Liver (tissue), 8 donors: ENCODE measurements at regions not wholly inside any gene's neighbourhood (a gene's known extent, or its start where the extent isn't known, plus 50 kb on each side); places are given as distances from the start of the nearest gene placed in this dataset.

Experiments
- DNase-seq: peaks from one replicate; pipeline ENCODE4 v3.0.0-alpha.2; 2017; ENCODE audit warnings: low spot score
- H3K27ac ChIP-seq, 2 donors: one replicate each; pipeline ENCODE4 v1.7.0; 2013; ENCODE audit warnings: inconsistent platforms in 2 of 2, low read length in 2 of 2, control low read depth in 1 of 2, low read depth in 1 of 2, mild to moderate bottlenecking in 1 of 2
- H3K27me3 ChIP-seq, 4 donors: one replicate each; pipeline versions ENCODE4 v1.6.1 to v1.7.0; 2013; ENCODE audit warnings: low read length in 3 of 4, inconsistent platforms in 1 of 4, mild to moderate bottlenecking in 1 of 4, moderate library complexity in 1 of 4; ENCODE audit not compliant: control insufficient read depth in 4 of 4, insufficient read depth in 4 of 4
- H3K36me3 ChIP-seq, 4 donors: one replicate each; pipeline versions ENCODE4 v1.6.1 to v1.7.0; 2013; ENCODE audit warnings: low read length in 3 of 4, mild to moderate bottlenecking in 3 of 4, low read depth in 1 of 4, moderate library complexity in 1 of 4; ENCODE audit not compliant: control insufficient read depth in 4 of 4, insufficient read depth in 3 of 4
- H3K4me1 ChIP-seq, 4 donors: one replicate each; pipeline versions ENCODE4 v1.6.1 to v1.7.0; 2013; ENCODE audit warnings: low read length in 3 of 4, mild to moderate bottlenecking in 3 of 4, moderate library complexity in 1 of 4; ENCODE audit not compliant: control insufficient read depth in 4 of 4, insufficient read depth in 4 of 4
- H3K4me3 ChIP-seq, 3 donors: one replicate each; pipeline versions ENCODE4 v1.6.1 to v1.7.0; 2013; ENCODE audit warnings: low read length in 3 of 3, control low read depth in 1 of 3, low read depth in 1 of 3, mild to moderate bottlenecking in 1 of 3
- H3K9ac ChIP-seq, 2 donors: one replicate each; pipeline ENCODE4 v1.7.0; 2013; ENCODE audit warnings: low read length in 2 of 2, mild to moderate bottlenecking in 2 of 2, moderate library complexity in 2 of 2, control low read depth in 1 of 2, low read depth in 1 of 2
- H3K9me3 ChIP-seq, 4 donors: one replicate each; pipeline versions ENCODE4 v1.6.1 to v1.7.0; 2013; ENCODE audit warnings: low read length in 3 of 4; ENCODE audit not compliant: control insufficient read depth in 4 of 4
- EGR1 ChIP-seq, 2 donors: IDR thresholded peaks; 2 replicates each; pipeline ENCODE4 v1.6.1; 2016 to 2018; ENCODE audit warnings: antibody characterized with exemption in 2 of 2, low read depth in 2 of 2
- FOXA1 ChIP-seq: IDR thresholded peaks from 2 replicates; pipeline ENCODE4 v1.6.1; 2016; ENCODE audit warnings: antibody characterized with exemption
- FOXA2 ChIP-seq: IDR thresholded peaks from 2 replicates; pipeline ENCODE4 v1.6.1; 2016; ENCODE audit warnings: antibody characterized with exemption
- GABPA ChIP-seq, 2 donors: IDR thresholded peaks in 1 of 2; conservative IDR thresholded peaks in 1 of 2; 2 replicates each; pipeline ENCODE4 v1.6.1; 2016; ENCODE audit warnings: antibody characterized with exemption in 2 of 2, mild to moderate bottlenecking in 1 of 2, moderate library complexity in 1 of 2
- HNF4A ChIP-seq, 2 donors: conservative IDR thresholded peaks; 2 replicates each; pipeline ENCODE4 v1.6.1; 2016; ENCODE audit warnings: antibody characterized with exemption in 2 of 2, mild to moderate bottlenecking in 2 of 2
- JUND ChIP-seq, 2 donors: IDR thresholded peaks; 2 replicates each; pipeline ENCODE4 v1.6.1; 2016; ENCODE audit warnings: antibody characterized with exemption in 2 of 2
- NR2F2 ChIP-seq: IDR thresholded peaks from 2 replicates; pipeline ENCODE4 v1.6.1; 2016; ENCODE audit warnings: antibody characterized with exemption
- RAD21 ChIP-seq, 2 donors: IDR thresholded peaks; 2 replicates each; pipeline ENCODE4 v1.6.1; 2016; ENCODE audit warnings: antibody characterized with exemption in 2 of 2, mild to moderate bottlenecking in 2 of 2
- RXRA ChIP-seq, 2 donors: IDR thresholded peaks; 2 replicates each; pipeline ENCODE4 v1.6.1; 2017 to 2018; ENCODE audit warnings: antibody characterized with exemption in 2 of 2, mild to moderate bottlenecking in 1 of 2
- SP1 ChIP-seq: IDR thresholded peaks from 2 replicates; pipeline ENCODE4 v1.6.1; 2018; ENCODE audit warnings: antibody characterized with exemption, mild to moderate bottlenecking
- TAF1 ChIP-seq: conservative IDR thresholded peaks from 2 replicates; pipeline ENCODE4 v1.6.1; 2016; ENCODE audit warnings: antibody characterized with exemption, mild to moderate bottlenecking
- WGBS: extraction: QIAGEN DNeasy Blood & Tissue Kit; methylation state at CpG from one replicate; pipeline ENCODE4 v1.1.7; 2013; 5-methylcytosine and 5-hydroxymethylcytosine counted together
- TF ChIP-seq, protein P1 (sequence below): IDR thresholded peaks from 2 replicates; pipeline ENCODE4 v1.6.1; 2016; ENCODE audit warnings: antibody characterized with exemption
- TF ChIP-seq, protein P2 (sequence below): IDR thresholded peaks from 2 replicates; pipeline ENCODE4 v1.6.1; 2016; ENCODE audit warnings: antibody characterized with exemption, mild to moderate bottlenecking
- TF ChIP-seq, protein P3 (sequence below): fragments of 150-350 bp; IDR thresholded peaks from 2 replicates; pipeline ENCODE4 v1.5.1; 2017; ENCODE audit warnings: improper control_type of control experiment, low read depth, low read length; ENCODE audit not compliant: missing input control
- TF ChIP-seq, protein P4 (sequence below): IDR thresholded peaks from 2 replicates; pipeline ENCODE4 v1.6.1; 2016; ENCODE audit warnings: antibody characterized with exemption
- TF ChIP-seq, protein P5 (sequence below): IDR thresholded peaks from 2 replicates; pipeline ENCODE4 v1.6.1; 2016; ENCODE audit warnings: antibody characterized with exemption
- donor health status: healthy.
- donor health status: healthy.
- donor health status: healthy.
- donor health status: healthy.
- donor health status: healthy.

DNA sequence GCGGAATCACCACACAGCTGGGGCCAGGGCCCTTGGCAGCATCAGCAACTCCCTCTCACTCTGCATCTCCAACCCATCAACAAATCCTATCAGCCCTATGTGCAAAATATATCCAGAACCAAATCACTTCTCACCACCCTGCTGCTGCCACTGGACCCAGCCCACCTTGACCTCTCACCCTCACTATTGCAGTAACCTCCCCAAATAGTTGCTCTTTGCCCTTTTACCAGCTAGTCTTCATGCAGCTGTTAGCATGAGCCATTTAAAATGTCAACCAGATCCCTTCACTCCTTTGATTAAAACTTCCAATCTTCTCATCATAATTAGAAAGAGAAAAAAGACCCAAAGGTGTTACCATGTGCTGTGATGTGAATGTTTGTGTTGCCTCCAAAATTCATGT is 155.7 kb upstream of the IRF2BP2 start:
- DNase-seq = no peak
- no peak for TF ChIP-seq FOXA1
- no peak for TF ChIP-seq TAF1
- TF ChIP-seq, protein P1, sequence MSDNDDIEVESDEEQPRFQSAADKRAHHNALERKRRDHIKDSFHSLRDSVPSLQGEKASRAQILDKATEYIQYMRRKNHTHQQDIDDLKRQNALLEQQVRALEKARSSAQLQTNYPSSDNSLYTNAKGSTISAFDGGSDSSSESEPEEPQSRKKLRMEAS = no peak
- TF ChIP-seq, protein P2, sequence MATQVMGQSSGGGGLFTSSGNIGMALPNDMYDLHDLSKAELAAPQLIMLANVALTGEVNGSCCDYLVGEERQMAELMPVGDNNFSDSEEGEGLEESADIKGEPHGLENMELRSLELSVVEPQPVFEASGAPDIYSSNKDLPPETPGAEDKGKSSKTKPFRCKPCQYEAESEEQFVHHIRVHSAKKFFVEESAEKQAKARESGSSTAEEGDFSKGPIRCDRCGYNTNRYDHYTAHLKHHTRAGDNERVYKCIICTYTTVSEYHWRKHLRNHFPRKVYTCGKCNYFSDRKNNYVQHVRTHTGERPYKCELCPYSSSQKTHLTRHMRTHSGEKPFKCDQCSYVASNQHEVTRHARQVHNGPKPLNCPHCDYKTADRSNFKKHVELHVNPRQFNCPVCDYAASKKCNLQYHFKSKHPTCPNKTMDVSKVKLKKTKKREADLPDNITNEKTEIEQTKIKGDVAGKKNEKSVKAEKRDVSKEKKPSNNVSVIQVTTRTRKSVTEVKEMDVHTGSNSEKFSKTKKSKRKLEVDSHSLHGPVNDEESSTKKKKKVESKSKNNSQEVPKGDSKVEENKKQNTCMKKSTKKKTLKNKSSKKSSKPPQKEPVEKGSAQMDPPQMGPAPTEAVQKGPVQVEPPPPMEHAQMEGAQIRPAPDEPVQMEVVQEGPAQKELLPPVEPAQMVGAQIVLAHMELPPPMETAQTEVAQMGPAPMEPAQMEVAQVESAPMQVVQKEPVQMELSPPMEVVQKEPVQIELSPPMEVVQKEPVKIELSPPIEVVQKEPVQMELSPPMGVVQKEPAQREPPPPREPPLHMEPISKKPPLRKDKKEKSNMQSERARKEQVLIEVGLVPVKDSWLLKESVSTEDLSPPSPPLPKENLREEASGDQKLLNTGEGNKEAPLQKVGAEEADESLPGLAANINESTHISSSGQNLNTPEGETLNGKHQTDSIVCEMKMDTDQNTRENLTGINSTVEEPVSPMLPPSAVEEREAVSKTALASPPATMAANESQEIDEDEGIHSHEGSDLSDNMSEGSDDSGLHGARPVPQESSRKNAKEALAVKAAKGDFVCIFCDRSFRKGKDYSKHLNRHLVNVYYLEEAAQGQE = no peak
- no peak for TF ChIP-seq FOXA2
- peak in 1 of 2 donors; percentile 15 for TF ChIP-seq RAD21 (IDR thresholded peaks at IDR 0.05)
- TF ChIP-seq SP1 = peak; percentile 72
- TF ChIP-seq, protein P3, sequence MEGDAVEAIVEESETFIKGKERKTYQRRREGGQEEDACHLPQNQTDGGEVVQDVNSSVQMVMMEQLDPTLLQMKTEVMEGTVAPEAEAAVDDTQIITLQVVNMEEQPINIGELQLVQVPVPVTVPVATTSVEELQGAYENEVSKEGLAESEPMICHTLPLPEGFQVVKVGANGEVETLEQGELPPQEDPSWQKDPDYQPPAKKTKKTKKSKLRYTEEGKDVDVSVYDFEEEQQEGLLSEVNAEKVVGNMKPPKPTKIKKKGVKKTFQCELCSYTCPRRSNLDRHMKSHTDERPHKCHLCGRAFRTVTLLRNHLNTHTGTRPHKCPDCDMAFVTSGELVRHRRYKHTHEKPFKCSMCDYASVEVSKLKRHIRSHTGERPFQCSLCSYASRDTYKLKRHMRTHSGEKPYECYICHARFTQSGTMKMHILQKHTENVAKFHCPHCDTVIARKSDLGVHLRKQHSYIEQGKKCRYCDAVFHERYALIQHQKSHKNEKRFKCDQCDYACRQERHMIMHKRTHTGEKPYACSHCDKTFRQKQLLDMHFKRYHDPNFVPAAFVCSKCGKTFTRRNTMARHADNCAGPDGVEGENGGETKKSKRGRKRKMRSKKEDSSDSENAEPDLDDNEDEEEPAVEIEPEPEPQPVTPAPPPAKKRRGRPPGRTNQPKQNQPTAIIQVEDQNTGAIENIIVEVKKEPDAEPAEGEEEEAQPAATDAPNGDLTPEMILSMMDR = no peak
- TF ChIP-seq, protein P4, sequence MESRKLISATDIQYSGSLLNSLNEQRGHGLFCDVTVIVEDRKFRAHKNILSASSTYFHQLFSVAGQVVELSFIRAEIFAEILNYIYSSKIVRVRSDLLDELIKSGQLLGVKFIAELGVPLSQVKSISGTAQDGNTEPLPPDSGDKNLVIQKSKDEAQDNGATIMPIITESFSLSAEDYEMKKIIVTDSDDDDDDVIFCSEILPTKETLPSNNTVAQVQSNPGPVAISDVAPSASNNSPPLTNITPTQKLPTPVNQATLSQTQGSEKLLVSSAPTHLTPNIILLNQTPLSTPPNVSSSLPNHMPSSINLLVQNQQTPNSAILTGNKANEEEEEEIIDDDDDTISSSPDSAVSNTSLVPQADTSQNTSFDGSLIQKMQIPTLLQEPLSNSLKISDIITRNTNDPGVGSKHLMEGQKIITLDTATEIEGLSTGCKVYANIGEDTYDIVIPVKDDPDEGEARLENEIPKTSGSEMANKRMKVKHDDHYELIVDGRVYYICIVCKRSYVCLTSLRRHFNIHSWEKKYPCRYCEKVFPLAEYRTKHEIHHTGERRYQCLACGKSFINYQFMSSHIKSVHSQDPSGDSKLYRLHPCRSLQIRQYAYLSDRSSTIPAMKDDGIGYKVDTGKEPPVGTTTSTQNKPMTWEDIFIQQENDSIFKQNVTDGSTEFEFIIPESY = no peak
- no peak for TF ChIP-seq EGR1 (IDR thresholded peaks at IDR 0.05; ENCODE audit: low read depth in 2 of 2)
- no peak for TF ChIP-seq JUND (IDR thresholded peaks at IDR 0.05)
- no peak for TF ChIP-seq NR2F2
- peak; percentile 64 to 74 for TF ChIP-seq HNF4A (conservative IDR thresholded peaks at IDR 0.05)
- TF ChIP-seq, protein P5, sequence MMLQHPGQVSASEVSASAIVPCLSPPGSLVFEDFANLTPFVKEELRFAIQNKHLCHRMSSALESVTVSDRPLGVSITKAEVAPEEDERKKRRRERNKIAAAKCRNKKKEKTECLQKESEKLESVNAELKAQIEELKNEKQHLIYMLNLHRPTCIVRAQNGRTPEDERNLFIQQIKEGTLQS = no peak
- peak; percentile 38 to 58 for TF ChIP-seq RXRA (IDR thresholded peaks at IDR 0.05)
- no peak for TF ChIP-seq GABPA (IDR thresholded peaks at IDR 0.05 in 1 of 2, conservative IDR thresholded peaks at IDR 0.05 in 1 of 2)
- Histone ChIP-seq H3K36me3 (no peaks in the 10 kb centered on the region), H3K27me3 (no peaks in the 10 kb centered on the region), H3K4me3 (no peak overlapping the region), H3K4me1 (peaks cover 0 to 5% (median 0%) of the 10 kb centered on the region in 4 donors), H3K9ac (no peak overlapping the region), H3K9me3 (no peaks in the 10 kb centered on the region), H3K27ac (no peak overlapping the region)
- 95% methylated on average over 1 of the region's 1 CpG for WGBS

DNA sequence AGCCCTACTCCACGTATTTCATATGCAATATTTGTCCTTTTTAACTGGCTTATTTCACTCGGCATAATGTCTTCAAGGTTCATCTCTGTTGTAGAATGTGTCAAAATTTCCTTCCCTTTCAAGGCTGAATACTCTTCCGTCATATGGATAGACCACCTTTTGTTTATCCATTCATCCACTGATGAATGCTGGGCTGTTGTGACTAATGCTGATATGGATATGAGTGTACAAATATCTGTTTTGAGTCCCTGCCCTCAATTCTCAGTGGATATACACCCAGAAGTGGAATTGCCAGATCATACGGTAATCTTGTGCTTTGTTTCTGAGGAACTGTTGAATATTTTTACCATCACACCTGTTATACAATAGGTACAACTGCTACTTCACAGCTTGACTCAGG is 155.2 kb upstream of the IRF2BP2 start:
- no peaks in the 10 kb centered on the region for H3K27me3 ChIP-seq
- H3K4me1 ChIP-seq = peaks cover 0 to 5% (median 0%) of the 10 kb centered on the region in 4 donors
- H3K9ac ChIP-seq = no peak overlapping the region
- no peak overlapping the region for H3K27ac ChIP-seq
- no peak overlapping the region for H3K4me3 ChIP-seq
- no peaks in the 10 kb centered on the region for H3K9me3 ChIP-seq
- H3K36me3 ChIP-seq = no peaks in the 10 kb centered on the region
- 91% methylated on average over 4 of the region's 4 CpGs for WGBS
- TF ChIP-seq, protein P4 = no peak
- DNase-seq = no peak
